GM12864 (cell line): ENCODE measurements at regions not wholly inside any gene's neighbourhood (a gene's known extent, or its start where the extent isn't known, plus 50 kb on each side); places are given as distances from the start of the nearest gene placed in this dataset.

Experiments
- DNase-seq: peaks from one replicate; pipeline ENCODE4 v3.0.0-alpha.2; 2011; ENCODE audit warnings: low read depth
- H3K4me3 ChIP-seq: 2 replicates; pipeline ENCODE4 v1.5.1; 2011; ENCODE audit warnings: mild to moderate bottlenecking, low read depth, low read length, control low read depth
- CTCF ChIP-seq: IDR thresholded peaks from 2 replicates; pipeline ENCODE4 v1.5.1; 2011; ENCODE audit warnings: low read depth, mild to moderate bottlenecking, moderate library complexity, low read length, control low read depth, inconsistent platforms; ENCODE audit errors: missing control alignments

DNA sequence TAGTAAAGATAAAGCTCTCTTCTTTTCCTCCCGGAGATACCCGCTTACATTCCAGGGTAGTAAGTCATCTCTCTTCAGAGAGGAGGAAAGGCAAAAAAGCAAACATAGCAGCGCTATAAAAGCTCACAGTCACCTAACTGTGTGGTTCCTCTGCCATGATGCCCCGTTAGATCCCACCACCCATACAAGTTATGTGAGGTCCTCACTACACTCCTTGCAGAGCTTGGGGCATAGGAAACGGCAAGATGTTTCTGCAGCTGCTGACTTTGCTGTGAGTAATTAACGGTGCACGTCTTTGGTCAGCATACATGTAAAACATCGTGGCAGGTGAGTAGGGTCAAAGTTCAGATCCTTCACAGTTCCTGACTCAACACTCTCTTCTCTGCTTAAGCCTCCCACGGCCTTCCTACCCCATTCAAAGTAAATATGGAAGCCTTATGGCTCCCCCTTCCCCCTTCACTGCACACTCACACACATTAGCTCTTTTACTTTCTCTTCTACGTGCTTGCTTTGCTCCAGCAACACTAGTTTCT is 218.9 kb downstream of the DIRAS2 start:
- H3K4me3 ChIP-seq: no peak overlapping the region
- DNase-seq: no peak
- TF ChIP-seq CTCF: no peak

DNA sequence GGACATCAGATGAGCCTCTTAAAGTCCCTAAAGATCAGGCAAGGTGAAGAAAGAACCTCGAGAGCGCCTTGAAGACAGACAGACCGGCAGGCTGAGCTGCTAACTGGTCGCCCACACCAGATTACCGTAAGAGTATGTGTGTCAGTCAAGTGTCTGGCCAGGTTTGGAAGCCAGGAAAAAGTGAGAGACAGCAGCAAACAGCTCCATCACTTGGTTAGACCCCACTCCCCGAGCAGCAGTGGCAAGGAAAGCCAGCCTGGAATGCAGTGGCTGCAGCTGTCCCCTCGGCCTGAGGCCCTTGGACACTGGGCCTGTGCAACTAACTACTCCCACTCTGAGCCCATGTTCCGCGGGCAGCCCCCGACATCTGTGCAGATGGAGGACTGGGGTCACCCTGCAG is 214.1 kb downstream of the DIRAS2 start:
- H3K4me3 ChIP-seq: no peak overlapping the region
- no peak for TF ChIP-seq CTCF
- DNase-seq: no peak

DNA sequence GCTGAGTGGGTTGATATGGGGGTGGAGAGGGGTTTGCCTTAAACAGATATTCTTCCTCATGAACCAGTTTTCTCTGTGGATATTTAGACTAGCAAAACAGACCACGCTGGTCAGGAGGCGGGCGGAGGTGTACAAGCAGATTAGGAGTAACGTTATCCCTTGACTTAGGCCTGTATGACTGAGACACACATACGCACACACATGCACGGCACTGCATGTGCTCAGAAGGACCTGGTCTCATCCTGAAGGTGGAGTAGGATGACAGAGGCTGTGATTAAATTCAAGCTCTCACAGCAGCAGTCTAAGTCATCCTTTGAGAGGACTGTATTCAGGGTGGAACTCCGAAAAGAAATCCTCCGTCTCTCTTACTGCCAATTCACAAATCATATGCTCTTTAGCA is 209.7 kb downstream of the DIRAS2 start:
- no peak for TF ChIP-seq CTCF
- no peak overlapping the region for H3K4me3 ChIP-seq
- no peak for DNase-seq

DNA sequence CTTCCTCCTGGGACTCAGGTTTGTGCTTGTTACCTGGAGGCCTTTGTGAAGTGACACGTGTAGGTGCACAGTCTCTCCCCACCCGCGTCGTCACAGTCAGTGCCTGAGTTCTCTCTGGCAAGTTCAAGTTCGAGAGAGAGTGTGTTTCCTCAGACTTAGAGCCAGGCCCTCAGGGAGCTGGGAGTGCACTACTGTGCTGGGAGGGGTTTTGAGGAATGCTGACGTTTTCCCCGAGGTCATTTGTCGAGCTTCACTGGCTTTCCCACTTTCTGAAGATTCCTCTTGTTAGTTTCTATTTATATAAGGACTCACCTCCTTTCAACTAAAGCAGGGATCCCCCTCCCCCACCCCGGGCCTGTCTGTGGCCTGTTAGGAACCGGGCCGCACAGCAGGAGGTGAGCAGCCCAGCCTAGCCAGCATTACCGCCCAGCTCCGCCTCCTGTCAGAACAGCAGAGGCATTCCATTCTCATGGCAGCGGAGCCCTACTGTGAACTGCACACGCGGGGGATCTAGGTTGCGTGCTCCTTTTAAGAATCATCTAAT is 209.2 kb downstream of the DIRAS2 start:
- no peak for DNase-seq
- H3K4me3 ChIP-seq: no peak overlapping the region
- no peak for TF ChIP-seq CTCF

GRCh38 chr9:90441814-90442213 is 200.8 kb downstream of the DIRAS2 start:
- TF ChIP-seq CTCF: no peak
- H3K4me3 ChIP-seq: no peak overlapping the region
- no peak for DNase-seq

- no peak for TF ChIP-seq CTCF
- DNase-seq: no peak
- no peak overlapping the region for H3K4me3 ChIP-seq
These were observed 199.9 kb downstream of the DIRAS2 start for GRCh38 chr9:90442723-90443122.

DNA sequence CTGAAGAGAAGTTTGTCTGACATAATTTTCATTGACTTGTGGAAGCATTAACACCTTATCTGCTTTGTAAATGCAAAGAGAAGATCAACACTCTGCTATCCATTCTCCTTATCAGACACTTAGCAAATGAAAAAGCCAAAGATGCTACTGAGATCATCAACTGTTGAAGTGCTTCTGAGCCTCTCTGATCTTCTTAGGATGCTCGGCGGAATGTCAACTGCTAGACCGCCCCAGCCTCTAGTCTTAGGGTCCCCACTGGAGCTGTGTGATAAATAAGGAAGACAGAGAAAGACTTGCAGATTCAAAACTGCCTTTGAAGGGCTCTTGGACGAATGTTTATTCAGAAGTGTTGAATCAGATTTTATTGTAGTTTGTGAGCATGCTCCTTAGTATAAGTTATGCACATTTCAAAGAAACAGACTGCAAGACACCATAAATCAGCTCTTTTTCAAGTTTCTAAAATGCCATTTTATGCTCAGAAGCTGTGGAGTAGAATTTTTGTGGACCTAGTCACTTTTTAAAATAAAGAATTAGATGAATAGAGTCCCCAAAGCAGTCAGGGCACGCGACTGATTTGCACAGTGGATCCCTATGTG is 197.9 kb downstream of the DIRAS2 start:
- DNase-seq: no peak
- no peak for TF ChIP-seq CTCF
- H3K4me3 ChIP-seq: no peak overlapping the region
